NOMO-1 treated with dmso at 0.1 percent for 144 hours (cell line): ENCODE measurements at regions not wholly inside any gene's neighbourhood (a gene's known extent, or its start where the extent isn't known, plus 50 kb on each side); places are given as distances from the start of the nearest gene placed in this dataset.

Experiments
- DNase-seq: peaks from one replicate; lab custom pipeline; 2025; ENCODE audit not compliant: unreplicated experiment; lab: John Stamatoyannopoulos, UW

- DNase-seq, result no peak
Observed at GRCh38 chr6:73923905-73924485, 228.0 kb downstream of the CD109 start.

GRCh38 chr6:73903155-73903554 lies 207.2 kb downstream of the CD109 start:
- no peak for DNase-seq

- DNase-seq, result no peak
Observed at GRCh38 chr6:73901986-73902385, 206.0 kb downstream of the CD109 start.

GRCh38 chr6:73901311-73901710 lies 205.3 kb downstream of the CD109 start:
- no peak for DNase-seq

- no peak for DNase-seq
Observed at GRCh38 chr6:73898599-73898998, 202.6 kb downstream of the CD109 start.

- no peak for DNase-seq
Observed at GRCh38 chr6:73893696-73894095, 197.7 kb downstream of the CD109 start.

GRCh38 chr6:73888050-73888449 lies 192.0 kb downstream of the CD109 start:
- no peak for DNase-seq

GRCh38 chr6:73885393-73885792 lies 189.4 kb downstream of the CD109 start:
- DNase-seq, result no peak

GRCh38 chr6:73884540-73884939 lies 188.5 kb downstream of the CD109 start:
- no peak for DNase-seq

- DNase-seq, result no peak
Observed at GRCh38 chr6:73879501-73880293, 183.7 kb downstream of the CD109 start.

GRCh38 chr6:73878403-73878802 lies 182.4 kb downstream of the CD109 start:
- DNase-seq, result no peak
